GM23338 (cell line): ENCODE measurements at regions not wholly inside any gene's neighbourhood (a gene's known extent, or its start where the extent isn't known, plus 50 kb on each side); places are given as distances from the start of the nearest gene placed in this dataset.
A peak's percentile ranks its signal among the peaks of the same experiment; 100 is the strongest.

Experiments
- ATAC-seq: fragments of 200-7000 bp; cut with Tn5 transposase; 3 replicates; pipeline ENCODE4 v1.9.1; 2020
- DNase-seq: peaks from one replicate; pipeline ENCODE4 v3.0.0-alpha.2; 2015; ENCODE audit warnings: low spot score
- H2AFZ ChIP-seq: fragments of 200-600 bp; sonication (generic); 2 replicates; pipeline ENCODE4 v1.8.0; 2016; ENCODE audit warnings: antibody characterized with exemption, mild to moderate bottlenecking, moderate library complexity
- H3F3A ChIP-seq: fragments of 200-600 bp; sonication (generic); replicated peaks from 2 replicates; pipeline ENCODE4 v1.8.0; 2017; ENCODE audit warnings: antibody characterized with exemption, mixed run types, low read depth
- H3K27ac ChIP-seq: fragments of 200-600 bp; sonication (generic); 2 replicates; pipeline ENCODE4 v1.6.1; 2016; ENCODE audit warnings: low read depth
- H3K27me3 ChIP-seq: fragments of 200-600 bp; sonication (generic); 2 replicates; pipeline ENCODE4 v1.8.0; 2016; ENCODE audit warnings: mild to moderate bottlenecking, mixed run types, moderate library complexity; ENCODE audit not compliant: insufficient read depth
- H3K36me3 ChIP-seq: fragments of 200-600 bp; sonication (generic); 2 replicates; pipeline ENCODE4 v1.8.0; 2016; ENCODE audit warnings: mild to moderate bottlenecking; ENCODE audit not compliant: insufficient read depth
- H3K4me1 ChIP-seq: fragments of 200-600 bp; sonication (generic); 2 replicates; pipeline ENCODE4 v1.8.0; 2016; ENCODE audit warnings: mild to moderate bottlenecking, moderate library complexity; ENCODE audit not compliant: insufficient read depth
- H3K4me2 ChIP-seq: fragments of 200-600 bp; sonication (generic); 2 replicates; pipeline ENCODE4 v1.7.1; 2017; ENCODE audit warnings: mixed run types
- H3K4me3 ChIP-seq: fragments of 200-600 bp; sonication (generic); 2 replicates; pipeline ENCODE4 v1.6.1; 2016; ENCODE audit warnings: mixed run types
- H3K79me2 ChIP-seq: fragments of 200-600 bp; sonication (generic); replicated peaks from 2 replicates; pipeline ENCODE4 v1.8.0; 2017; ENCODE audit warnings: mild to moderate bottlenecking; ENCODE audit not compliant: insufficient read depth
- H3K9me2 ChIP-seq: fragments of 200-600 bp; sonication (generic); 2 replicates; pipeline ENCODE4 v1.8.0; 2017; ENCODE audit not compliant: insufficient read depth
- H4K20me1 ChIP-seq: fragments of 200-600 bp; sonication (generic); replicated peaks from 2 replicates; pipeline ENCODE4 v1.8.0; 2017; ENCODE audit warnings: mild to moderate bottlenecking; ENCODE audit not compliant: insufficient read depth
- H3K27ac Mint-ChIP-seq: 2 replicates; pipeline ENCODE4 v1.8.0; 2020; ENCODE audit warnings: inconsistent platforms, mild to moderate bottlenecking, moderate library complexity, mixed read lengths
- H3K27me3 Mint-ChIP-seq: 3 replicates; pipeline ENCODE4 v1.8.0; 2022; ENCODE audit warnings: low read depth, mild to moderate bottlenecking, moderate library complexity, mixed read lengths, inconsistent platforms; ENCODE audit not compliant: insufficient read depth, poor library complexity
- H3K36me3 Mint-ChIP-seq: 3 replicates; pipeline ENCODE4 v1.8.0; 2021; ENCODE audit warnings: low read depth, mild to moderate bottlenecking, inconsistent platforms, moderate library complexity, mixed read lengths
- H3K4me1 Mint-ChIP-seq: 3 replicates; pipeline ENCODE4 v1.8.0; 2020; ENCODE audit warnings: mild to moderate bottlenecking, inconsistent platforms, mixed read lengths
- H3K4me3 Mint-ChIP-seq: 3 replicates; pipeline ENCODE4 v1.8.0; 2021; ENCODE audit warnings: moderate library complexity, mild to moderate bottlenecking, inconsistent platforms, mixed read lengths
- H3K9me3 Mint-ChIP-seq: 3 replicates; pipeline ENCODE4 v1.8.0; 2020; ENCODE audit warnings: moderate library complexity, mild to moderate bottlenecking, inconsistent platforms, mixed read lengths
- CREB1 ChIP-seq: fragments of 250-450 bp; sonication (Bioruptor Pico); IDR thresholded peaks from 2 replicates; pipeline ENCODE4 v1.5.0; 2020; ENCODE audit warnings: low read depth, mild to moderate bottlenecking, moderate library complexity
- EZH2 ChIP-seq: fragments of 200-600 bp; sonication (generic); IDR thresholded peaks from one replicate; pipeline ENCODE4 v1.8.0; 2017; ENCODE audit warnings: antibody characterized with exemption, mild to moderate bottlenecking, low read depth; ENCODE audit not compliant: unreplicated experiment
- EZH2phosphoT487 ChIP-seq: fragments of 200-600 bp; sonication (generic); IDR thresholded peaks from one replicate; pipeline ENCODE4 v1.8.1; 2018; ENCODE audit warnings: antibody characterized with exemption; ENCODE audit not compliant: unreplicated experiment
- JUNB ChIP-seq: IDR thresholded peaks from one replicate; pipeline ENCODE4 v1.6.1; 2016; ENCODE audit warnings: antibody characterized with exemption; ENCODE audit not compliant: unreplicated experiment
- POLR2AphosphoS5 ChIP-seq: IDR thresholded peaks from 2 replicates; pipeline ENCODE4 v1.6.1; 2016; ENCODE audit warnings: antibody characterized with exemption, low read depth
- STAT1 ChIP-seq: IDR thresholded peaks from one replicate; pipeline ENCODE4 v1.6.1; 2016; ENCODE audit warnings: antibody characterized with exemption; ENCODE audit not compliant: unreplicated experiment
- ZNF114 ChIP-seq: fragments of 250-450 bp; sonication (Bioruptor Pico); IDR thresholded peaks from 2 replicates; pipeline ENCODE4 v1.5.0; 2020; ENCODE audit warnings: mild to moderate bottlenecking, moderate library complexity
- ZNF331 ChIP-seq: fragments of 250-450 bp; sonication (Bioruptor Pico); IDR thresholded peaks from 2 replicates; pipeline ENCODE4 v1.5.0; 2020; ENCODE audit warnings: low read depth, mild to moderate bottlenecking, moderate library complexity
- TF ChIP-seq, protein P1 (sequence below): IDR thresholded peaks from 2 replicates; pipeline ENCODE4 v1.6.1; 2016; ENCODE audit warnings: antibody characterized with exemption
- TF ChIP-seq, protein P2 (sequence below): IDR thresholded peaks from one replicate; pipeline ENCODE4 v1.6.1; 2018; ENCODE audit warnings: antibody characterized with exemption; ENCODE audit not compliant: unreplicated experiment
- TF ChIP-seq, protein P3 (sequence below), 2 experiments: fragments of 200-600 bp in 1 of 2; sonication (generic) in 1 of 2; conservative IDR thresholded peaks; 2 replicates each; pipeline versions ENCODE4 v1.5.1 to v1.6.1; 2016 to 2017; ENCODE audit warnings: antibody characterized with exemption in 2 of 2, low read depth in 2 of 2, mild to moderate bottlenecking in 2 of 2, moderate library complexity in 1 of 2

DNA sequence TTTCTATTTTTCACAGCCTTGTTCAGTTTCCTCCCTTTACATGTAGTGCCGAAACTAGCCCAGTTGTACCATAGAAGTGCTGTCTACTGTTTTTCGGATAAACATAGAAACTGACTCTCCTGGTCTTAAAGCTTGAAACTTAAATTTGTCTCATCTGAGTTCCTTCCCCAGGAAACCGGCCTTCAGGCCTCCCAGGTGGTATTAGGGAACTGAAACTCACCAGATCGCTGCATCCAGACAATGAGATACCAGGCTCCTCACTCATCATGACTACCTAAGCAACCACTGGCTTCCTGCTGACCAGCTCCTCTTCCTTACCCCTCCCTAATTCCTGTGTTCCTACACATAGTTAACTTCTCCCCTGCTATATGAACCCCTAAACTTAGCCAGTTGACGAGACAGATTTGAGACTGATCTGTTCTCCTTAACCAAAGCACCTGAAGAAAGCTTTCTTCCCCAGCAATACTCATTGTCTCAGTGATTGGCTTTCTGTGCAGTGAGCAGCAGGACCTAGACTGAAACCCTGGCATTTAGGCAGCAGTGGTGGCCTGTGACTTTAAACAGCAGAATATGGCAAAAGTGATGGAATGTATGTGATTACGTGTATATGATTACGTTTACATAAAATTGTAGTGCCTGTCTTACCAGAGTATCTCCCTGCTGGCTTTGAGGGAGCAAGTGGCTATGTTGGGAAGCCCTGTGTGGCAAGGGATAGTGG lies 959.1 kb upstream of the LCORL start:
- H3K9me2 ChIP-seq = no peaks in the 10 kb centered on the region
- DNase-seq (peak; percentile 8), ATAC-seq (no peak; the same call in 2 of the 3 replicates)
- TF ChIP-seq ZNF114 (CRISPR knock-in tag) = no peak
- TF ChIP-seq EZH2 = no peak
- no peak for TF ChIP-seq ZNF331 (CRISPR knock-in tag)
- TF ChIP-seq EZH2phosphoT487 = no peak
- TF ChIP-seq, protein P1, sequence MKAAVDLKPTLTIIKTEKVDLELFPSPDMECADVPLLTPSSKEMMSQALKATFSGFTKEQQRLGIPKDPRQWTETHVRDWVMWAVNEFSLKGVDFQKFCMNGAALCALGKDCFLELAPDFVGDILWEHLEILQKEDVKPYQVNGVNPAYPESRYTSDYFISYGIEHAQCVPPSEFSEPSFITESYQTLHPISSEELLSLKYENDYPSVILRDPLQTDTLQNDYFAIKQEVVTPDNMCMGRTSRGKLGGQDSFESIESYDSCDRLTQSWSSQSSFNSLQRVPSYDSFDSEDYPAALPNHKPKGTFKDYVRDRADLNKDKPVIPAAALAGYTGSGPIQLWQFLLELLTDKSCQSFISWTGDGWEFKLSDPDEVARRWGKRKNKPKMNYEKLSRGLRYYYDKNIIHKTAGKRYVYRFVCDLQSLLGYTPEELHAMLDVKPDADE = no peak
- TF ChIP-seq STAT1 = no peak
- TF ChIP-seq, protein P2, sequence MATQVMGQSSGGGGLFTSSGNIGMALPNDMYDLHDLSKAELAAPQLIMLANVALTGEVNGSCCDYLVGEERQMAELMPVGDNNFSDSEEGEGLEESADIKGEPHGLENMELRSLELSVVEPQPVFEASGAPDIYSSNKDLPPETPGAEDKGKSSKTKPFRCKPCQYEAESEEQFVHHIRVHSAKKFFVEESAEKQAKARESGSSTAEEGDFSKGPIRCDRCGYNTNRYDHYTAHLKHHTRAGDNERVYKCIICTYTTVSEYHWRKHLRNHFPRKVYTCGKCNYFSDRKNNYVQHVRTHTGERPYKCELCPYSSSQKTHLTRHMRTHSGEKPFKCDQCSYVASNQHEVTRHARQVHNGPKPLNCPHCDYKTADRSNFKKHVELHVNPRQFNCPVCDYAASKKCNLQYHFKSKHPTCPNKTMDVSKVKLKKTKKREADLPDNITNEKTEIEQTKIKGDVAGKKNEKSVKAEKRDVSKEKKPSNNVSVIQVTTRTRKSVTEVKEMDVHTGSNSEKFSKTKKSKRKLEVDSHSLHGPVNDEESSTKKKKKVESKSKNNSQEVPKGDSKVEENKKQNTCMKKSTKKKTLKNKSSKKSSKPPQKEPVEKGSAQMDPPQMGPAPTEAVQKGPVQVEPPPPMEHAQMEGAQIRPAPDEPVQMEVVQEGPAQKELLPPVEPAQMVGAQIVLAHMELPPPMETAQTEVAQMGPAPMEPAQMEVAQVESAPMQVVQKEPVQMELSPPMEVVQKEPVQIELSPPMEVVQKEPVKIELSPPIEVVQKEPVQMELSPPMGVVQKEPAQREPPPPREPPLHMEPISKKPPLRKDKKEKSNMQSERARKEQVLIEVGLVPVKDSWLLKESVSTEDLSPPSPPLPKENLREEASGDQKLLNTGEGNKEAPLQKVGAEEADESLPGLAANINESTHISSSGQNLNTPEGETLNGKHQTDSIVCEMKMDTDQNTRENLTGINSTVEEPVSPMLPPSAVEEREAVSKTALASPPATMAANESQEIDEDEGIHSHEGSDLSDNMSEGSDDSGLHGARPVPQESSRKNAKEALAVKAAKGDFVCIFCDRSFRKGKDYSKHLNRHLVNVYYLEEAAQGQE = no peak
- TF ChIP-seq POLR2AphosphoS5 = no peak
- TF ChIP-seq CREB1 (CRISPR knock-in tag) = no peak
- Mint-ChIP-seq H3K4me3 (no peak overlapping the region), H3K4me1 (no peaks in the 10 kb centered on the region), H3K36me3 (peaks cover 9% of the 10 kb centered on the region; the same call in 2 of the 3 replicates), H3K9me3 (peaks cover 2% of the 10 kb centered on the region; the same call in 2 of the 3 replicates), H3K27ac (no peak overlapping the region), H3K27me3 (no peaks in the 10 kb centered on the region)
- no peaks in the 10 kb centered on the region for H4K20me1 ChIP-seq
- no peak overlapping the region for H3K4me2 ChIP-seq
- H3F3A ChIP-seq = no peaks in the 10 kb centered on the region
- peak overlapping the region; percentile 67 for H2AFZ ChIP-seq
- H3K36me3 ChIP-seq = no peaks in the 10 kb centered on the region
- no peak overlapping the region for H3K27ac ChIP-seq
- H3K79me2 ChIP-seq = no peaks in the 10 kb centered on the region
- no peak overlapping the region for H3K4me3 ChIP-seq
- no peaks in the 10 kb centered on the region for H3K27me3 ChIP-seq
- no peaks in the 10 kb centered on the region for H3K4me1 ChIP-seq

DNA sequence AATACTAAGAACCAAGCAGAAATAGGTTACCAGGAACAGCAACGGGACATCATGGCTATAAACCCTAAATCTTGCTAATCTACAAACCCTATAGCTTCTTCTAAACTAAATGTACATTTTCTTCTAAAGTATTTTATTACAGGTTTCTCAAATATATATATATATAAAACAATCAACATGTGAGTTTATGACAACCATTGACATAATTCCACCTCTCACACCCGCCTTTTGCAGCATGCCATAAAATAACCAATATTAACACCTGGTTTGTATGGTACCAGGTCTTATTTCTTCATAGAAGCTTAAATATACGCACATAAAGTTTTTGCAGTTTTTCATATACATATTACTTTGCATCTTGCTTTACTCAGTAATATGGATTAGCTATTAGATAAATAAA lies 955.3 kb upstream of the LCORL start:
- H2AFZ ChIP-seq = no peak overlapping the region
- no peak for TF ChIP-seq EZH2
- TF ChIP-seq JUNB = no peak
- TF ChIP-seq CREB1 (CRISPR knock-in tag) = no peak
- TF ChIP-seq, protein P3, sequence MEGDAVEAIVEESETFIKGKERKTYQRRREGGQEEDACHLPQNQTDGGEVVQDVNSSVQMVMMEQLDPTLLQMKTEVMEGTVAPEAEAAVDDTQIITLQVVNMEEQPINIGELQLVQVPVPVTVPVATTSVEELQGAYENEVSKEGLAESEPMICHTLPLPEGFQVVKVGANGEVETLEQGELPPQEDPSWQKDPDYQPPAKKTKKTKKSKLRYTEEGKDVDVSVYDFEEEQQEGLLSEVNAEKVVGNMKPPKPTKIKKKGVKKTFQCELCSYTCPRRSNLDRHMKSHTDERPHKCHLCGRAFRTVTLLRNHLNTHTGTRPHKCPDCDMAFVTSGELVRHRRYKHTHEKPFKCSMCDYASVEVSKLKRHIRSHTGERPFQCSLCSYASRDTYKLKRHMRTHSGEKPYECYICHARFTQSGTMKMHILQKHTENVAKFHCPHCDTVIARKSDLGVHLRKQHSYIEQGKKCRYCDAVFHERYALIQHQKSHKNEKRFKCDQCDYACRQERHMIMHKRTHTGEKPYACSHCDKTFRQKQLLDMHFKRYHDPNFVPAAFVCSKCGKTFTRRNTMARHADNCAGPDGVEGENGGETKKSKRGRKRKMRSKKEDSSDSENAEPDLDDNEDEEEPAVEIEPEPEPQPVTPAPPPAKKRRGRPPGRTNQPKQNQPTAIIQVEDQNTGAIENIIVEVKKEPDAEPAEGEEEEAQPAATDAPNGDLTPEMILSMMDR (conservative IDR thresholded peaks at IDR 0.05; ENCODE audit: low read depth in 2 of 2) = no peak
- no peak for TF ChIP-seq ZNF331 (CRISPR knock-in tag)
- TF ChIP-seq, protein P2 = no peak
- no peak for TF ChIP-seq STAT1

More for the DNA sequence above, 955.3 kb upstream of the LCORL start:
- Mint-ChIP-seq H3K4me1 (no peaks in the 10 kb centered on the region), H3K36me3 (peaks cover 10% of the 10 kb centered on the region), H3K9me3 (no peaks in the 10 kb centered on the region; the same call in 2 of the 3 replicates), H3K4me3 (no peak overlapping the region), H3K27ac (no peak overlapping the region), H3K27me3 (no peaks in the 10 kb centered on the region)
- H3K4me3 ChIP-seq = no peak overlapping the region
- DNase-seq = no peak
- no peaks in the 10 kb centered on the region for H3K79me2 ChIP-seq
- H4K20me1 ChIP-seq = no peaks in the 10 kb centered on the region
- no peaks in the 10 kb centered on the region for H3F3A ChIP-seq
- H3K27me3 ChIP-seq = no peaks in the 10 kb centered on the region
- ATAC-seq = no peak
- no peaks in the 10 kb centered on the region for H3K4me1 ChIP-seq
- H3K27ac ChIP-seq = no peak overlapping the region
- no peak overlapping the region for H3K4me2 ChIP-seq
- no peaks in the 10 kb centered on the region for H3K36me3 ChIP-seq
- H3K9me2 ChIP-seq = no peaks in the 10 kb centered on the region
